ENCODE measurements at regions not wholly inside any gene's neighbourhood (a gene's known extent, or its start where the extent isn't known, plus 50 kb on each side); places are given as distances from the start of the nearest gene placed in this dataset.

DNA sequence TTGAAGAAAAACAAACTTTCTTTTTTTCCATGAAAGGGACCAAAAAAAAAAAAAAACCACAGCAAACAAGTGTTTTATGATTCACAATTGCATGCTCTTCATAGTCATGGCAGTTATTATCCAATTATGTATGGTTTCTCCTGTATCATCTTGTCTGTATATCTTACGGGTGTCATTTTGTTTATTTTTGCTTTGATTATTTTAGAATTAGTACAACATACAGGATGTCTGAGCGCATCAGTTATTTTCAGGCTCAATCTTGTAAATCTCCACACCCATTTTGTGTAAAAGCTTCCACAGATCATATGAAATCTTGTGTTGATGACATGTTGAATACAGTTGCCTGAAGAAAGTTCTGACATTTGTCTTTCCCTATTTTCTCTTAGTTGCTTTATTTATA is 280.3 kb downstream of the KLF5 start:
- H3K27ac ChIP-seq, result no peak overlapping the region

DNA sequence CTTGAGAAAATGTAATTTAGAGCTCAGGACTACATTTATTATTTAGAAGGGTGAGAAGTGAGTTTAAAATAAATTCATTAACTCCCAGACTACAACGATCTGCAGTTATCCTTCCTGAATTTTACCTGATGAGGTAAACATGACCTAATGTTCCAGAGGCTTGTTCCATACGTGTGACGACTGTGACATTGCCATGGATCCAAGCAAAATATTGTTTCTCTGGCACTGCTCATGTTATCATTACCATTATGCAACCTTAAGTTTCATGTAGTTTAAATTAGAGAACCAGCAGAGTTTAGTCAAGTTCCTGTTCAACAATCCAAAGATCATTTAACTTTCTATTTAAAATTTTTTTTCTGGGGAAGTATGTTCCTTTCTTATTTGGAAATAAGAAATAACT is 279.6 kb downstream of the KLF5 start:
- no peak for TF ChIP-seq EZH2 (IDR thresholded peaks at IDR 0.05; ENCODE audit: borderline replicate concordance)
- no peak for TF ChIP-seq EZH2phosphoT487 (IDR thresholded peaks at IDR 0.05; ENCODE audit: low read depth, severe bottlenecking, unreplicated experiment)
- TF ChIP-seq, protein P1, sequence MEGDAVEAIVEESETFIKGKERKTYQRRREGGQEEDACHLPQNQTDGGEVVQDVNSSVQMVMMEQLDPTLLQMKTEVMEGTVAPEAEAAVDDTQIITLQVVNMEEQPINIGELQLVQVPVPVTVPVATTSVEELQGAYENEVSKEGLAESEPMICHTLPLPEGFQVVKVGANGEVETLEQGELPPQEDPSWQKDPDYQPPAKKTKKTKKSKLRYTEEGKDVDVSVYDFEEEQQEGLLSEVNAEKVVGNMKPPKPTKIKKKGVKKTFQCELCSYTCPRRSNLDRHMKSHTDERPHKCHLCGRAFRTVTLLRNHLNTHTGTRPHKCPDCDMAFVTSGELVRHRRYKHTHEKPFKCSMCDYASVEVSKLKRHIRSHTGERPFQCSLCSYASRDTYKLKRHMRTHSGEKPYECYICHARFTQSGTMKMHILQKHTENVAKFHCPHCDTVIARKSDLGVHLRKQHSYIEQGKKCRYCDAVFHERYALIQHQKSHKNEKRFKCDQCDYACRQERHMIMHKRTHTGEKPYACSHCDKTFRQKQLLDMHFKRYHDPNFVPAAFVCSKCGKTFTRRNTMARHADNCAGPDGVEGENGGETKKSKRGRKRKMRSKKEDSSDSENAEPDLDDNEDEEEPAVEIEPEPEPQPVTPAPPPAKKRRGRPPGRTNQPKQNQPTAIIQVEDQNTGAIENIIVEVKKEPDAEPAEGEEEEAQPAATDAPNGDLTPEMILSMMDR (IDR thresholded peaks at IDR 0.05; ENCODE audit: poor library complexity), result no peak
- H3K4me2 ChIP-seq, result no peak overlapping the region
- H3K27ac ChIP-seq, result no peak overlapping the region
- no peaks in the 10 kb centered on the region for H3K9me3 ChIP-seq (ENCODE audit: low read depth)
- no peak for DNase-seq (ENCODE audit: low spot score)
- H3K79me2 ChIP-seq, result no peaks in the 10 kb centered on the region
- H4K20me1 ChIP-seq (ENCODE audit: insufficient read depth, poor library complexity, severe bottlenecking), result no peaks in the 10 kb centered on the region
- no peak overlapping the region for H2AFZ ChIP-seq
- no peaks in the 10 kb centered on the region for H3K27me3 ChIP-seq
- no peaks in the 10 kb centered on the region for H3K36me3 ChIP-seq (replicated peaks; ENCODE audit: insufficient read depth, low read depth)
- WGBS (ENCODE audit: low lambda C conversion rate, missing lambda C conversion rate), result 73% methylated on average over 3 of the region's 3 CpGs
- H3K4me3 ChIP-seq, result no peak overlapping the region
- H3K9me2 ChIP-seq (replicated peaks; ENCODE audit: insufficient read depth), result no peaks in the 10 kb centered on the region
- no peaks in the 10 kb centered on the region for H3K4me1 ChIP-seq (ENCODE audit: insufficient read depth)

More for the DNA sequence above, 280.3 kb downstream of the KLF5 start:
- Histone ChIP-seq H3K79me2 (no peaks in the 10 kb centered on the region), H3K9me2 (replicated peaks; ENCODE audit: insufficient read depth) (no peaks in the 10 kb centered on the region), H4K20me1 (ENCODE audit: insufficient read depth, poor library complexity, severe bottlenecking) (no peaks in the 10 kb centered on the region), H3K36me3 (replicated peaks; ENCODE audit: insufficient read depth, low read depth) (no peaks in the 10 kb centered on the region), H3K4me1 (ENCODE audit: insufficient read depth) (no peaks in the 10 kb centered on the region), H3K4me3 (no peak overlapping the region), H3K27me3 (no peaks in the 10 kb centered on the region), H3K4me2 (no peak overlapping the region), H3K9me3 (ENCODE audit: low read depth) (no peaks in the 10 kb centered on the region), H2AFZ (no peak overlapping the region)
- DNase-seq (ENCODE audit: low spot score), result no peak
- TF ChIP-seq EZH2 (IDR thresholded peaks at IDR 0.05; ENCODE audit: borderline replicate concordance) (no peak), EZH2phosphoT487 (IDR thresholded peaks at IDR 0.05; ENCODE audit: low read depth, severe bottlenecking, unreplicated experiment) (no peak)
- TF ChIP-seq, protein P1 (IDR thresholded peaks at IDR 0.05; ENCODE audit: poor library complexity), result no peak
- WGBS (ENCODE audit: low lambda C conversion rate, missing lambda C conversion rate), result 94% methylated on average over 2 of the region's 2 CpGs

DNA sequence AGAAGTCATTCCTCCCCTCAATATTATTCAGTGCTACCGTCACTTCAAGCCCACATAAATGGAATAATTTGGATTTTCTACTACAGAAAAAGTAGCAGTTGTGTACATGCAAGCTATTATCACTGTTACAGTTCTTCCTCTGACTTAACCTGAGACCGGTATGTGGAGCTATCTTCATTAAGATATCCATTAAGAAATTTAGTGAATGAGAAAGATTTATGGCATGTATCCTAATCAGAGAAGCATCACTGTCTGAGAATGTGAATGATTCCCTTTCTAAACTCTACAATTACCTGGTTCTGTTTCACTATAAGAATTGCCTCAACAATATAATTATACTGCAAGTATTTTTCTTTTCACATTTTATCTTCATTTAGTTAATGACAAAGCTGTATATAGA is 278.7 kb downstream of the KLF5 start:
- Histone ChIP-seq H3K4me3 (no peak overlapping the region), H4K20me1 (ENCODE audit: insufficient read depth, poor library complexity, severe bottlenecking) (no peaks in the 10 kb centered on the region), H3K4me2 (no peak overlapping the region), H3K79me2 (no peaks in the 10 kb centered on the region), H3K27ac (no peak overlapping the region), H3K4me1 (ENCODE audit: insufficient read depth) (no peaks in the 10 kb centered on the region), H2AFZ (no peak overlapping the region), H3K9me3 (ENCODE audit: low read depth) (no peaks in the 10 kb centered on the region), H3K27me3 (no peaks in the 10 kb centered on the region), H3K9me2 (replicated peaks; ENCODE audit: insufficient read depth) (no peaks in the 10 kb centered on the region), H3K36me3 (replicated peaks; ENCODE audit: insufficient read depth, low read depth) (no peaks in the 10 kb centered on the region)
- WGBS (ENCODE audit: low lambda C conversion rate, missing lambda C conversion rate), result 85% methylated on average over 2 of the region's 2 CpGs
- no peak for DNase-seq (ENCODE audit: low spot score)
- no peak for TF ChIP-seq EZH2phosphoT487 (IDR thresholded peaks at IDR 0.05; ENCODE audit: low read depth, severe bottlenecking, unreplicated experiment)
- TF ChIP-seq EZH2 (IDR thresholded peaks at IDR 0.05; ENCODE audit: borderline replicate concordance), result no peak
- TF ChIP-seq, protein P1 (IDR thresholded peaks at IDR 0.05; ENCODE audit: poor library complexity), result no peak

DNA sequence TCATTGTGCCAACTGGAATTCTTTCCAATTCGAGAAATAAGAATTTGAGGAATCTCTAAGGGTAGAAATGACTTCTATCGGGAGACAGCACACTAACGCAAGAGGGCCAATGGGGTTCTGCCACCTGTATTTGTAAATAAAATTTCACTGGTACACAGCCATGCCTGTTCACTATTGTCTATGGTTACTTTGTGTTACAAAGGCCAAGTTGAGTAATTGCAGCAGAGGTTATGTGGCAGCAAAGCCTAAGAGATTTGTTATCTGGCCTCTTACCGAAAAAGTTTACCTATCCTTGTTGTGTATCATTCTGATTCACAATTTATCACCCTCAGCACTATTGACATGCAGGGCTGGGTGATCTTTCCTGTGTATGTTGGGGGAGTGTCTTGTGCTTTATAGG is 278.0 kb downstream of the KLF5 start:
- Histone ChIP-seq H4K20me1 (ENCODE audit: insufficient read depth, poor library complexity, severe bottlenecking) (no peaks in the 10 kb centered on the region), H3K9me3 (ENCODE audit: low read depth) (no peaks in the 10 kb centered on the region), H3K27ac (no peak overlapping the region), H3K36me3 (replicated peaks; ENCODE audit: insufficient read depth, low read depth) (no peaks in the 10 kb centered on the region), H3K4me2 (no peak overlapping the region), H3K79me2 (no peaks in the 10 kb centered on the region), H3K27me3 (no peaks in the 10 kb centered on the region), H3K4me1 (ENCODE audit: insufficient read depth) (no peaks in the 10 kb centered on the region), H3K4me3 (no peak overlapping the region), H3K9me2 (replicated peaks; ENCODE audit: insufficient read depth) (no peaks in the 10 kb centered on the region), H2AFZ (no peak overlapping the region)
- TF ChIP-seq, protein P1 (IDR thresholded peaks at IDR 0.05; ENCODE audit: poor library complexity), result no peak
- TF ChIP-seq EZH2 (IDR thresholded peaks at IDR 0.05; ENCODE audit: borderline replicate concordance), result no peak
- no peak for TF ChIP-seq EZH2phosphoT487 (IDR thresholded peaks at IDR 0.05; ENCODE audit: low read depth, severe bottlenecking, unreplicated experiment)
- 87% methylated on average over 4 of the region's 4 CpGs for WGBS (ENCODE audit: low lambda C conversion rate, missing lambda C conversion rate)
- DNase-seq (ENCODE audit: low spot score), result no peak

Measured in hepatocyte (in vitro differentiated cells).